GM10248 (cell line): ENCODE measurements at regions not wholly inside any gene's neighbourhood (a gene's known extent, or its start where the extent isn't known, plus 50 kb on each side); places are given as distances from the start of the nearest gene placed in this dataset.

Source experiments
- CTCF ChIA-PET: fragments of 300-600 bp; sonication (Branson Sonifier 250); formaldehyde crosslinking; extraction: SDS; loops from one replicate; lab custom pipeline; 2021; ENCODE audit warnings: antibody characterized with exemption; lab: Yijun Ruan, JAX
- POLR2A ChIA-PET: fragments of 350-650 bp; sonication (Branson Sonifier 250); formaldehyde crosslinking; extraction: SDS; loops from one replicate; lab custom pipeline; 2020; ENCODE audit warnings: antibody characterized with exemption; lab: Yijun Ruan, JAX
- DNase-seq: peaks from one replicate; pipeline ENCODE4 v3.0.0; 2012; ENCODE audit errors: extremely low spot score
- CTCF ChIP-seq: IDR thresholded peaks from 2 replicates; pipeline ENCODE4 v1.5.1; 2012; ENCODE audit warnings: mild to moderate bottlenecking, low read depth; ENCODE audit errors: extremely low read depth, missing control alignments, control extremely low read depth

- TF ChIP-seq CTCF, result no peak
- DNase-seq, result no peak
- ChIA-PET POLR2A (no interaction called here), CTCF (interaction anchor here (1.3 kb wide), 1 partner anchor 13 kb away, joined by 3 read pairs; no protein-coding TSS in a partner anchor)
These were observed 730.0 kb upstream of the IGFBP3 start for GRCh38 chr7:46651070-46651469.

- ChIA-PET CTCF (no interaction called here), POLR2A (no interaction called here)
- no peak for TF ChIP-seq CTCF
- no peak for DNase-seq
These were observed 728.8 kb upstream of the IGFBP3 start for GRCh38 chr7:46649876-46650275.

GRCh38 chr7:46637793-46638735, 717.0 kb upstream of the IGFBP3 start:
- POLR2A ChIA-PET, result no interaction called here
- no peak for TF ChIP-seq CTCF
- no peak for DNase-seq
- CTCF ChIA-PET, result interaction anchor here (1.4 to 1.5 kb wide), 2 partner anchors 10 to 14 kb away, joined by 3 read pairs; no protein-coding TSS in a partner anchor

- POLR2A ChIA-PET, result no interaction called here
- CTCF ChIA-PET, result no interaction called here
- no peak for DNase-seq
- TF ChIP-seq CTCF, result no peak
These were observed 715.0 kb upstream of the IGFBP3 start for GRCh38 chr7:46636022-46636421.

GRCh38 chr7:46633630-46634240, 712.7 kb upstream of the IGFBP3 start:
- no peak for DNase-seq
- POLR2A ChIA-PET, result no interaction called here
- no peak for TF ChIP-seq CTCF
- CTCF ChIA-PET, result interaction anchor here (0.9 to 1.1 kb wide), 2 partner anchors 9 to 46 kb away, joined by 3 to 4 read pairs; no protein-coding TSS in a partner anchor

GRCh38 chr7:46633200-46633599, 712.1 kb upstream of the IGFBP3 start:
- ChIA-PET POLR2A (no interaction called here), CTCF (interaction anchor here (1.1 kb wide), 1 partner anchor 8 kb away, joined by 4 read pairs; no protein-coding TSS in a partner anchor)
- TF ChIP-seq CTCF, result no peak
- DNase-seq, result no peak
